SK-N-SH treated with all-trans-retinoic acid at 6 μM for 48 hours (cell line): ENCODE measurements at regions not wholly inside any gene's neighbourhood (a gene's known extent, or its start where the extent isn't known, plus 50 kb on each side); places are given as distances from the start of the nearest gene placed in this dataset.

Experiments used
- ATAC-seq: fragments of 200-7000 bp; cut with Tn5 transposase; 3 replicates; pipeline ENCODE4 v1.9.1; 2020; ENCODE audit warnings: mild to moderate bottlenecking, moderate library complexity
- ARNTL ChIP-seq: fragments of 450-650 bp; formaldehyde crosslinking; IDR thresholded peaks from 2 replicates; pipeline ENCODE4 v1.5.0; 2020; ENCODE audit warnings: low read depth, mild to moderate bottlenecking, moderate library complexity, borderline replicate concordance
- CSDC2 ChIP-seq: fragments of 250-450 bp; sonication (Bioruptor Pico); IDR thresholded peaks from 2 replicates; pipeline ENCODE4 v1.5.0; 2020; ENCODE audit warnings: mild to moderate bottlenecking, moderate library complexity
- GLIS3 ChIP-seq: fragments of 250-450 bp; sonication (Bioruptor Pico); IDR thresholded peaks from 2 replicates; pipeline ENCODE4 v1.5.0; 2020; ENCODE audit warnings: mild to moderate bottlenecking, moderate library complexity
- ISL1 ChIP-seq: fragments of 250-450 bp; sonication (Bioruptor Pico); IDR thresholded peaks from 2 replicates; pipeline ENCODE4 v2.1.2; 2022; ENCODE audit warnings: mild to moderate bottlenecking, moderate library complexity
- OSR1 ChIP-seq: fragments of 250-450 bp; sonication (Bioruptor Pico); IDR thresholded peaks from 2 replicates; pipeline ENCODE4 v1.8.0; 2022; ENCODE audit warnings: moderate library complexity, mild to moderate bottlenecking, inconsistent platforms
- POU6F1 ChIP-seq: fragments of 250-450 bp; sonication (Bioruptor Pico); IDR thresholded peaks from 2 replicates; pipeline ENCODE4 v1.8.0; 2021; ENCODE audit warnings: low read depth, mild to moderate bottlenecking, moderate library complexity, borderline replicate concordance
- PPARA ChIP-seq: fragments of 250-450 bp; sonication (Bioruptor Pico); IDR thresholded peaks from 2 replicates; pipeline ENCODE4 v1.5.0; 2020; ENCODE audit warnings: mild to moderate bottlenecking, borderline replicate concordance
- RARB ChIP-seq: fragments of 250-450 bp; sonication (Bioruptor Pico); IDR thresholded peaks from 2 replicates; pipeline ENCODE4 v1.8.0; 2021; ENCODE audit warnings: mild to moderate bottlenecking, moderate library complexity
- SNAI2 ChIP-seq: fragments of 250-450 bp; sonication (Bioruptor Pico); IDR thresholded peaks from 2 replicates; pipeline ENCODE4 v1.5.0; 2020; ENCODE audit warnings: mild to moderate bottlenecking, moderate library complexity
- TCF4 ChIP-seq: fragments of 250-450 bp; sonication (Bioruptor Pico); IDR thresholded peaks from 2 replicates; pipeline ENCODE4 v1.8.0; 2021; ENCODE audit warnings: mild to moderate bottlenecking, moderate library complexity, borderline replicate concordance
- TOX ChIP-seq: fragments of 250-450 bp; sonication (Bioruptor Pico); IDR thresholded peaks from 2 replicates; pipeline ENCODE4 v1.8.0; 2021; ENCODE audit warnings: mild to moderate bottlenecking, moderate library complexity, borderline replicate concordance
- ZFP3 ChIP-seq: fragments of 250-450 bp; sonication (Bioruptor Pico); IDR thresholded peaks from 2 replicates; pipeline ENCODE4 v1.5.0; 2020; ENCODE audit warnings: mild to moderate bottlenecking, moderate library complexity
- ZFP30 ChIP-seq: fragments of 450-650 bp; formaldehyde crosslinking; IDR thresholded peaks from 2 replicates; pipeline ENCODE4 v1.5.0; 2022; ENCODE audit warnings: mild to moderate bottlenecking, moderate library complexity
- ZNF70 ChIP-seq: fragments of 450-650 bp; formaldehyde crosslinking; IDR thresholded peaks from 2 replicates; pipeline ENCODE4 v1.5.0; 2020; ENCODE audit warnings: mild to moderate bottlenecking, moderate library complexity
- ZNF8 ChIP-seq: fragments of 450-650 bp; formaldehyde crosslinking; IDR thresholded peaks from 2 replicates; pipeline ENCODE4 v1.5.0; 2020; ENCODE audit warnings: mild to moderate bottlenecking, moderate library complexity
- TF ChIP-seq, protein P1 (sequence below): fragments of 250-450 bp; sonication (Bioruptor Pico); IDR thresholded peaks from 2 replicates; pipeline ENCODE4 v1.5.1; 2020; ENCODE audit warnings: low read depth, mild to moderate bottlenecking, moderate library complexity
- TF ChIP-seq, protein P2 (sequence below): fragments of 250-450 bp; sonication (Bioruptor Pico); IDR thresholded peaks from 2 replicates; pipeline ENCODE4 v1.8.0; 2020; ENCODE audit warnings: mild to moderate bottlenecking, moderate library complexity, borderline replicate concordance
- TF ChIP-seq, protein P3 (sequence below): fragments of 250-450 bp; sonication (Bioruptor Pico); IDR thresholded peaks from 2 replicates; pipeline ENCODE4 v1.5.0; 2020; ENCODE audit warnings: mild to moderate bottlenecking, moderate library complexity

DNA sequence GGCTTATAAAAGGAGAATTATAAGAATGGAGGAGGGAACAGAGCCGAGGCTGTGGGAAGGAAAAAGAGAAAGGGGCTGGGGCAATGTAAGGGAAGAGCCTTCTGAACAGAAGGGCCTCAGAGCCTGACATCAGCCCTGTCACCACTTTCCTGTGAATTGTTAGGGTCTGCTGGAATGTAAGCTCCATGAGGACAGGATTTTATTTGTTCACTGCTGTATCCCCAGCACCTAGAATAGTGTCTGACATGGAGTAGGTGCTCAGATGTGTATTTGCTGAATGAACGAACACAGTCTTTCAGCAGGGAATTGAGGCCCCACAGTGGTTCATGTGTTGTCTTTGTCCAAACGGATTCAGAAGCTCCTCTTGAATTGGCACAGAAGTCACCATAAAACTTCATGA is 251.5 kb downstream of the OPA1 start:
- no peak for ATAC-seq
- TF ChIP-seq OSR1: no peak
- TF ChIP-seq GLIS3: no peak
- TF ChIP-seq ZNF8 (CRISPR knock-in tag): no peak
- no peak for TF ChIP-seq RARB (CRISPR knock-in tag)
- TF ChIP-seq, protein P1, sequence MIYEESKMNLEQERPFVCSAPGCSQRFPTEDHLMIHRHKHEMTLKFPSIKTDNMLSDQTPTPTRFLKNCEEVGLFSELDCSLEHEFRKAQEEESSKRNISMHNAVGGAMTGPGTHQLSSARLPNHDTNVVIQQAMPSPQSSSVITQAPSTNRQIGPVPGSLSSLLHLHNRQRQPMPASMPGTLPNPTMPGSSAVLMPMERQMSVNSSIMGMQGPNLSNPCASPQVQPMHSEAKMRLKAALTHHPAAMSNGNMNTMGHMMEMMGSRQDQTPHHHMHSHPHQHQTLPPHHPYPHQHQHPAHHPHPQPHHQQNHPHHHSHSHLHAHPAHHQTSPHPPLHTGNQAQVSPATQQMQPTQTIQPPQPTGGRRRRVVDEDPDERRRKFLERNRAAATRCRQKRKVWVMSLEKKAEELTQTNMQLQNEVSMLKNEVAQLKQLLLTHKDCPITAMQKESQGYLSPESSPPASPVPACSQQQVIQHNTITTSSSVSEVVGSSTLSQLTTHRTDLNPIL (CRISPR knock-in tag): no peak
- TF ChIP-seq ISL1 (CRISPR knock-in tag): no peak
- no peak for TF ChIP-seq TOX (CRISPR knock-in tag)
- TF ChIP-seq, protein P2, sequence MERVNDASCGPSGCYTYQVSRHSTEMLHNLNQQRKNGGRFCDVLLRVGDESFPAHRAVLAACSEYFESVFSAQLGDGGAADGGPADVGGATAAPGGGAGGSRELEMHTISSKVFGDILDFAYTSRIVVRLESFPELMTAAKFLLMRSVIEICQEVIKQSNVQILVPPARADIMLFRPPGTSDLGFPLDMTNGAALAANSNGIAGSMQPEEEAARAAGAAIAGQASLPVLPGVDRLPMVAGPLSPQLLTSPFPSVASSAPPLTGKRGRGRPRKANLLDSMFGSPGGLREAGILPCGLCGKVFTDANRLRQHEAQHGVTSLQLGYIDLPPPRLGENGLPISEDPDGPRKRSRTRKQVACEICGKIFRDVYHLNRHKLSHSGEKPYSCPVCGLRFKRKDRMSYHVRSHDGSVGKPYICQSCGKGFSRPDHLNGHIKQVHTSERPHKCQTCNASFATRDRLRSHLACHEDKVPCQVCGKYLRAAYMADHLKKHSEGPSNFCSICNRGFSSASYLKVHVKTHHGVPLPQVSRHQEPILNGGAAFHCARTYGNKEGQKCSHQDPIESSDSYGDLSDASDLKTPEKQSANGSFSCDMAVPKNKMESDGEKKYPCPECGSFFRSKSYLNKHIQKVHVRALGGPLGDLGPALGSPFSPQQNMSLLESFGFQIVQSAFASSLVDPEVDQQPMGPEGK (CRISPR knock-in tag): no peak
- TF ChIP-seq SNAI2 (CRISPR knock-in tag): no peak
- no peak for TF ChIP-seq ARNTL
- TF ChIP-seq ZFP30: no peak
- no peak for TF ChIP-seq POU6F1
- no peak for TF ChIP-seq ZNF70
- TF ChIP-seq CSDC2 (CRISPR knock-in tag): no peak

GRCh38 chr3:193845144-193845543 is 252.1 kb downstream of the OPA1 start:
- TF ChIP-seq, protein P2 (CRISPR knock-in tag): no peak
- TF ChIP-seq ZFP3 (CRISPR knock-in tag) (no peak), ZNF8 (CRISPR knock-in tag) (no peak)
- TF ChIP-seq, protein P1 (CRISPR knock-in tag): no peak
- no peak for ATAC-seq

DNA sequence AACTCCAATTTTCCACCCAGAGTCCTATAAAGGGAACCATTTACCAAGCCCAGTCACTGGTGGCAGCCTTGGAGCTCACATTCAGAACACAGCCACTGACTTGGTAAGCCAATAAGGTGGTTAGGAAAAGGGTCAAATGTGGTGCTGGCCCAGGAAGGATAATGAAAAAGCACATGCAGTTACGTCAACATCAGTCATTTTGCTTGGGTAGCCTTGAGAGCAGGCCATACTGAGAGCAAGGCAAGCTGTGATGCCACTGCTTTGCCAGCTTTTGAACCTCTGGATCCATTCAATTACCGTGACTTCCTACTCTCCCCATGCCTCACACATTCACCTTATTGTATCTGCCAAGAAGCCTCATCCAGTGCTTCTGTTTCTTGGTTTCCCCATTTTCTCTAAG is 253.6 kb downstream of the OPA1 start:
- TF ChIP-seq SNAI2 (CRISPR knock-in tag) (no peak), TCF4 (CRISPR knock-in tag) (no peak), ISL1 (CRISPR knock-in tag) (no peak), ZNF8 (CRISPR knock-in tag) (no peak), CSDC2 (CRISPR knock-in tag) (no peak), PPARA (no peak), RARB (CRISPR knock-in tag) (no peak), POU6F1 (no peak)
- TF ChIP-seq, protein P3, sequence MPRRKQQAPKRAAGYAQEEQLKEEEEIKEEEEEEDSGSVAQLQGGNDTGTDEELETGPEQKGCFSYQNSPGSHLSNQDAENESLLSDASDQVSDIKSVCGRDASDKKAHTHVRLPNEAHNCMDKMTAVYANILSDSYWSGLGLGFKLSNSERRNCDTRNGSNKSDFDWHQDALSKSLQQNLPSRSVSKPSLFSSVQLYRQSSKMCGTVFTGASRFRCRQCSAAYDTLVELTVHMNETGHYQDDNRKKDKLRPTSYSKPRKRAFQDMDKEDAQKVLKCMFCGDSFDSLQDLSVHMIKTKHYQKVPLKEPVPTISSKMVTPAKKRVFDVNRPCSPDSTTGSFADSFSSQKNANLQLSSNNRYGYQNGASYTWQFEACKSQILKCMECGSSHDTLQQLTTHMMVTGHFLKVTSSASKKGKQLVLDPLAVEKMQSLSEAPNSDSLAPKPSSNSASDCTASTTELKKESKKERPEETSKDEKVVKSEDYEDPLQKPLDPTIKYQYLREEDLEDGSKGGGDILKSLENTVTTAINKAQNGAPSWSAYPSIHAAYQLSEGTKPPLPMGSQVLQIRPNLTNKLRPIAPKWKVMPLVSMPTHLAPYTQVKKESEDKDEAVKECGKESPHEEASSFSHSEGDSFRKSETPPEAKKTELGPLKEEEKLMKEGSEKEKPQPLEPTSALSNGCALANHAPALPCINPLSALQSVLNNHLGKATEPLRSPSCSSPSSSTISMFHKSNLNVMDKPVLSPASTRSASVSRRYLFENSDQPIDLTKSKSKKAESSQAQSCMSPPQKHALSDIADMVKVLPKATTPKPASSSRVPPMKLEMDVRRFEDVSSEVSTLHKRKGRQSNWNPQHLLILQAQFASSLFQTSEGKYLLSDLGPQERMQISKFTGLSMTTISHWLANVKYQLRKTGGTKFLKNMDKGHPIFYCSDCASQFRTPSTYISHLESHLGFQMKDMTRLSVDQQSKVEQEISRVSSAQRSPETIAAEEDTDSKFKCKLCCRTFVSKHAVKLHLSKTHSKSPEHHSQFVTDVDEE (CRISPR knock-in tag): no peak
- no peak for ATAC-seq
